Upper lobe of left lung (tissue), 4 donors: ENCODE measurements at regions not wholly inside any gene's neighbourhood (a gene's known extent, or its start where the extent isn't known, plus 50 kb on each side); places are given as distances from the start of the nearest gene placed in this dataset.

Experiments
- POLR2A ChIP-seq, 4 donors: fragments of 450-650 bp; IDR thresholded peaks; one replicate each; pipeline ENCODE4 v1.5.1; 2016 to 2017; ENCODE audit warnings: antibody characterized with exemption in 4 of 4, mild to moderate bottlenecking in 2 of 4
- TF ChIP-seq, protein P1 (sequence below), 6 experiments: fragments of 450-650 bp in 4 of 6; fragments of 200-600 bp in 2 of 6; sonication (generic) in 2 of 6; IDR thresholded peaks; one replicate each; pipeline ENCODE4 v1.5.1; 2016 to 2019; ENCODE audit warnings: antibody characterized with exemption in 6 of 6

DNA sequence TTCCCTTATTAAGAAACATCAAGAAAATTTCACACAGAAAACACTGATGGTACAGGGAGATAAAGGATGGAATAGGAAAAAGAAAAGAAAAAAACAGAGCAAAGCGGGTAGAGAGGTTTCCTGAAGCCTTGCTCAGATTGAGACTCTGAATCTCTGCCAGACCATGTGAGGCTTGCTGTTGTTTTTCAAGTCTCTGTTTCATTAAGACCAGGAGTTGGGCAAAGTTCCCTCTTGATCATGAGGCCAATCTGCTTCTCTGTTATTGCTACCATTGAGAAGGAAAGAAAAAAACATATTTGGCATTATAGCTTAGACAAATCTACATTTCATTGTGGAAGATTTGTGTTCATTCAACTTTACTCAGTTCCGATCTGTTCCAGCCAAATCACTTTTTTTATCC, 201.6 kb upstream of the SOX9 start:
- TF ChIP-seq, protein P1, sequence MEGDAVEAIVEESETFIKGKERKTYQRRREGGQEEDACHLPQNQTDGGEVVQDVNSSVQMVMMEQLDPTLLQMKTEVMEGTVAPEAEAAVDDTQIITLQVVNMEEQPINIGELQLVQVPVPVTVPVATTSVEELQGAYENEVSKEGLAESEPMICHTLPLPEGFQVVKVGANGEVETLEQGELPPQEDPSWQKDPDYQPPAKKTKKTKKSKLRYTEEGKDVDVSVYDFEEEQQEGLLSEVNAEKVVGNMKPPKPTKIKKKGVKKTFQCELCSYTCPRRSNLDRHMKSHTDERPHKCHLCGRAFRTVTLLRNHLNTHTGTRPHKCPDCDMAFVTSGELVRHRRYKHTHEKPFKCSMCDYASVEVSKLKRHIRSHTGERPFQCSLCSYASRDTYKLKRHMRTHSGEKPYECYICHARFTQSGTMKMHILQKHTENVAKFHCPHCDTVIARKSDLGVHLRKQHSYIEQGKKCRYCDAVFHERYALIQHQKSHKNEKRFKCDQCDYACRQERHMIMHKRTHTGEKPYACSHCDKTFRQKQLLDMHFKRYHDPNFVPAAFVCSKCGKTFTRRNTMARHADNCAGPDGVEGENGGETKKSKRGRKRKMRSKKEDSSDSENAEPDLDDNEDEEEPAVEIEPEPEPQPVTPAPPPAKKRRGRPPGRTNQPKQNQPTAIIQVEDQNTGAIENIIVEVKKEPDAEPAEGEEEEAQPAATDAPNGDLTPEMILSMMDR (IDR thresholded peaks at IDR 0.05): no peak
- TF ChIP-seq POLR2A (IDR thresholded peaks at IDR 0.05): no peak
